CMK (cell line): ENCODE measurements at regions not wholly inside any gene's neighbourhood (a gene's known extent, or its start where the extent isn't known, plus 50 kb on each side); places are given as distances from the start of the nearest gene placed in this dataset.
"Not testable (repeated sequence)": the region's sequence is repeated elsewhere in the genome, so short reads cannot be mapped to it uniquely, and the experiment has no call there.

Source experiments
- DNase-seq: peaks from one replicate; pipeline ENCODE4 v3.0.0-alpha.2; 2010; ENCODE audit warnings: low read depth

DNA sequence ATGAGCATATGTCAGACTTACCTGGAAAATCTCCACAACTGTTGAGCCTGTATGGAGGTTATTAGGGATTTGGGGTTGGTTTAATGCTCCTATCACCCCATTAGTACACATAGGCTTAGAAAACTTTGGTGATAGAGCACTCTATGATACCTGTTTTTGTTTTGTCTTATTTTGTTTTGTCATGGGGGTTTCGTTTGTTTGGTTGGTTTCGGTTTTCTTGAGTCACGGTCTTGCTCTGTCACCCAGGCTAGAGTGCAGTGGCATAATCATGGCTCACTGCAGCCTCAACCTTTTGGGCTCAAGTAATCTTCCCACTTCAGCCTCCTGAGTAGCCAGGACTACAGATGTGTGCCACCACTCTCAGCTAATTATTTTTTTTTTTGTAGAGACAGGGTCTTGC is 70.0 kb downstream of the MZT1 start:
- DNase-seq = no peak

DNA sequence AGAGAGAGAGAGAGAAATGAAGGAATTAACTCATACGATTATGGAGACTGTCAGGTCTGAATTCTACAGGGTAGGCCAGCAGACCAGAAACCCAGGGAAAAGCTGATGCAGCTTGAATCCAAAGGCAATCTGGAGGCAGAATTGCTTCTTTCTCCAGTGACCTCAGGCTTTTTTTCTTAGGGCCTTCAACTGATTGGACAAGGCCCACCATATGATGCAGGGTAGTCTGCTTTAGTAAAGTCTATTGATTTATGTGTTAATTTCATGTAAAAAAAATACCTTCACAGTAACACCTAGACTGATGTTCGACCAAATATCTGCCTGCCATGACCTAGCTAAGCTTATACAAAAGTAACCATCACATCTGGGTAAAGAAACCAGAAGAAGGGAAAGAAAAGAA is 71.1 kb downstream of the MZT1 start:
- DNase-seq = no peak

DNA sequence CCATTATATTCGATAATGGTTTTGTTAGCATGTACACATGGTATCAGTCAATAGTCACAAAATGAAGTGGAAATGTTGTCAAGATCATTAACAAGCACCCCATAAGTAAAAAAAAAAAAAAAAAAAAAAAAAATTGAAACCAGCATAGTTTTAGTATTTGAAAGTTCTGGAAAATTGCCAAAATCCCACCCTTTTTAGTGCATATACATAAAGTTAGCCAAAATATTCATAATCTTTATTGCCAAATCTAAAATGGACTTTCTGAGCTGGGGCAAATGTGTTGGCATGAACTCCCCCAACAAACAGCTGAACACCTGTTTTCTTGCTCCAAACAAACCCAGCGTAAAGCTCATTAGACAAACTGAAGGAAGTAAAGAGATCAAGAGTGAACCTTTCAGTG is 73.9 kb downstream of the MZT1 start:
- no peak for DNase-seq

DNA sequence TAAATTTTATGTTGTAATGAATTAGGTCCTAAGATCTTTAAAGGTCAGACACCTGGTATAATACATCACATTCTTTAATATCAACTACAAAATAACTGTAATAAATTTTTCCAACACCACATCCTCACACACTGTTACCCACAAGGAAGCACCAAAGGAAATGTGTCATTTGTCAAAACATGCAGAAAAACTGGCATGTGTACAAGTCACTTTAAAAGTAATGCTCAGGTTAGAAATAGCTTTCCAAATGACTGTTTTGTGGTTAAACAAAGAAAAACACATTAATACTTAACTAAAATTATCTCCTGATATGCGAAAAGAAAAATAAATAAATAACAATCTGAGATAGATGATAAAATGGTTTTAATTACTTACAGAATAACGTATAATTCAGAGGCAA is 74.7 kb downstream of the MZT1 start:
- no peak for DNase-seq

DNA sequence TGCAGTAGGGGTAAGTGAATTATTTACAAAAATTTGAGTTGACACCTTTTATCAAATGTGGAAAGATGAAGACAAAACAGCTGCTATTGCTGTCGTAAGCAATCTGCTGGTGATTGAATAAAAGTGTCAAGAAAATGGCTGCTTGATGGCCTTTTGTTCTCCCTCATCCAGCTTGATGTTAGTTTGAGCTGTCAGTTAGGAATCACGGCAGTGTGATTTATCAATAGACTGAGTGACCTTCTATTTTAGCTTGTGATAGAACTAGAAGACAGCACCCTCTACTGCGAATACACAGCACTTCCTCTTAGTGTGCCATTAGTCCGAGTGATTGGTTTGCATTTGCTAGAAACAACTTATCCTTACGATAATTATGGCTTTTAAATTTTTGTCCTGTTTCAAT is 76.3 kb downstream of the MZT1 start:
- DNase-seq = no peak

DNA sequence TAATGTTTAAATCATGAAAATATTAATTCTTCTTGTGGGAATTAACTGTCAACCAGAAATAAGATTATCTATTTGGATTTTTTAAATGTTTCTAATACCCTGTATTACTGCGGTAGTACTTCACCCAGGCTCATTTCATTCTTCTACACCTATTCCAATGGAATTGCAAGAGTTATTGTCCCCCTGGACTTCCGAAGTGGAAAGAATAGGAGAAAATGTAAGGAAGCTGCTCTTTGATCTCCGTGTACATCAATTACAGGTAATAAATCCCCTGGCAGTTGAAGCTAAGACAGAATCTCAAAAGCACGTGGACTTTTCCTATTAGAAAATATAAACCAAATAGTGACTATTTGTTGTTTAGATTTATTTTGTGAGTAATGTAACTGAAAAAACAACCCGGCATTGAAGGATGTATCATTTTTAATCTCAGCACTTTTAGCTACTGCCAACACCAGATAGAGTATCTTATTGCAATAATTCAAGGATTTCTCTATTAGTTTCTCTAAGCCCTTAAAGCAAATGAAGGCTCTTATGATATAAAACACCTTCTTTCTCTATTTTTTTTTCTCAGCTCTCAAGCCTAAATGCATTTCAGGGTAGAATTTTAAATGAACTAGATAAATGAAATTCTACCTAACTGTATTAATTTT is 77.3 kb downstream of the MZT1 start:
- no peak for DNase-seq

DNA sequence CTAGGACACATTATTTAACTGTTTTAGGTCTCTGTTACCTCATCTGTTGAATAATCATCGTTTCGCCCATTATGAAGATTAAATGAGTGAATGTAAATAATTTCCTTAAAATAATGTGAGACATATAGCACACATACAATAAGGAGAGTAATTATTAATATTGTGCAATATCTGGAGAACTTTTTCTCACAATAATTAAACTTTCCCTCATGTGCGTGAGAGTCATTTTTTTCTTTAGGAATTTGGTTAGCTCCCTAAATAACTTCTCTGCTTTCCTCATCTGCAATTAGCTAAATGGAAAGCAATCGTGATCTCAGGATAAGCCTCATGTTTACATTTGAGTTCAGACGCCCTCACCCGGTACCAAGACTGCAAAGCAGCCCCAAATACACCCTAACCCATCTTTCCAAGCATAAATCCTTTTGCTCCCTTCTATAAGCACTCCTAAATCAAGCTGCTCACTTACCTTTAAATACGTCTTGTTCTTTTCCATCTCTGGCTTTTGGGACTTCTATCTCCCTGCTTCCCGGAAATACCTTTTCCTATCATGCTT is 78.8 kb downstream of the MZT1 start:
- no peak for DNase-seq

DNA sequence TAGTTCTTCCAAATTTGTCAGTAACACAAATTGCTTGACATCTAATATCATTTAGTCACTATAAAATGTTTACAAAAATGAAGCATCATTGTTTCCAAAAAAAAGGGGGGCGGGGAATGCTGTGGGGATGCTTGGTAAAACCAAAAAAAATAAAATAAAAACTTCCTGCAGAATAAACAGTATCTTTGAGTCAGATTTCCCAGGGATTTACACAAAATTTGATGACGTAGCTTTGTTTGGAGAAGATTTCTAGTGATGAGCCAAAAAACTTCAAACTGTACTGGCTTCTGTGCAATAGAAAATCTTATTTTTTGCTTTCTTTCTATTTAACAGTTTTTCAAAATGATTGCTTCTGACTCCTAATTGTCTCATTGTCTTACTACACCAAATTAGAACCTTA is 80.0 kb downstream of the MZT1 start:
- no peak for DNase-seq

DNA sequence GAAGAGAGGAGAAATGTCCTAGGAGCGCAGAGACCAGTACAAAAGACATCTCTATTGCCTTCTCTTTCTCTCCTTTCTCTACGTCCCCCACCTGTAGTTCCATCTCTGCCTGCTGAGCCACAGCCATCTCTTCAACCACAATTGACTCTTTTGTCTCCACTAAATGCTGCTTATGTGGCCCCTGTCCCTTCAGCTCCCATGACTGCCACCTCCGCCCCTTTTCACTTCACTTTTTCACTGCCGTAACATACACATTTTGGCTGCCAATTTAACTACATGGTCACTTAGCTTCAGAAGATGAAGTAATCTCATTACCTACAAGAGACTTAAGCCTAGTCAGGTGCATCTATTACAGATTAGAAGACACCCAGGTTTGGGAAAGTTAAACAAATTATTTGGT is 81.9 kb downstream of the MZT1 start:
- no peak for DNase-seq

DNA sequence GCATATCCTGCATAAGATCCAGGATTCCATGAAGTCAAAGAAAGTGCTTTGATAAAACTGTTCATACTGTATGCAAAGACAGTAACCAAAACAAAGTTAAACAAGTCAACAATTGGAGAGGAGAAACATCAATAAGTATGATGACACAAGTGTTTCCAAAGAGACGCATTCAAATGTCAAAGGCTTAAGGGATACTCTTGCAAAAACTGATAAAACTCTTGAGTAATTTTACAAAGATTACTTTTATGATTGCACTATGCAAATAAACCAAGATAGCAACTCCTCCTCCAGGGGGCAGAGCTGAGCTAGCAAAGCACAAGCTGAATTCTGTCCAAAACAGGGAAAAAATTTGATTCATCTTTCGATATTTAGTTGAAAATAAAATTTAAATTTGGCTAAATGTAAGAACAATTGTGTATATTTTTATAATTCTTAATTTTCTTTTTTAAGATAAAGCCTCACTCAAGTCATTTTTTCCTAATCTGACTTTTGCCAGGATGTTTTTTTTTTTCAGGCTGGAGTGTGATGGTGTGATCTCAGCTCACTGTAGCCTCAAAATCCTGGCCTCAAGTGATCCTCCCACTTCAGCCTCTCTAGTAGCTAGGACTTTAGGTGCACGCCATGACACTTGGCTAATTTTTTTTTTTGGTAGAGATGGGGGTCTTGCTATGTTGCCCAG is 84.0 kb downstream of the MZT1 start:
- no peak for DNase-seq

DNA sequence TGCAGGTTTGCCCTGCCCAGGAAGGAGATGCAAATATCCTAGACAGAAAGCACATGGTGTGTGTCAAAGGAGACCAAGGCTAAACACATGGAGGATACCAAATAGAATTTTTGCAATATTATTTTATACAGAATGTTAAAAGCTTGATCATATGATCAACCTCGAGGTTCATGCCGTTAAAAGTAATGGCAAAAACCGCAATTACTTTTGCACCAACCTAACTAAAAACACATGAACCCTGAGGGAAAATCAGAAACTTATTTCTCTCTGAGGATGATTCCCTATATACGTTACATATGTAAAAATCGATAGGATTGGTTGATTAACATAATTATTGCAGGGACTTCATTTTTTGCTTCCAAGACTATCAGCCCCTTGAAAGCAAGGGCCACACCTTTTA is 88.1 kb downstream of the MZT1 start:
- no peak for DNase-seq

DNA sequence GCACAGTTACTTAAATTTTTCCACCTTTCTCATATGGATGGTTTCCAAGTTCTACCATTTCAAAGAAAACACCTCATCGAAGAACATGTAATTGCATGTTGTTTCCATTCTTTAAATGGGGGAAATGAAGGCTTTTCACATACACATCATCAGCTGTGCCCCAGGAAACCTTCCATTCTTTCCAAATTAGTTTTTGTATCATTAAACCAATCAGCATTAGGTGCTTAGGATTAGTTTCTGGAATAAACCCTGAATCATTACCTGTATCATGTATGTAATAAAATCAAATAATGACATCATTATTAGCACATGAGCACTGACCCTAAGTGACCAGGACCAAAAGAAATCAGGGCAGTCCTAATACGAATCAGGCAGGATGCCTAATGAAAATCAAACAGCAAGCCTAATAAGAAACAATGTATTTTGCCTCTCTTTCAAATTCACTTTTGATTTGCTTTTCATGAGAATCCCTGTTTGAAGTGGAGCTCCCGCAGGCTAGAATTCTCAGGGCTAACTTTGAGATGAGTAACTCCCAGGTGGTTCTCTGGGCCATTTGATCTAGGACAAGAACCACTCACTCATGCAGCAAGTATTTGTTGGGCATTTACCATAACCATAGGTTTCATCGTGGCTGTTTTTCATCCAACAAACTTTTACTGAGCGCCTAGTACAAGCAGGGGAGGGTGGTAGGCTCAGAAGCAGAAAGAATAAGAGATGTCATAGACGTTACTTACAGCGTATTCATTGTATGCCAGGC is 89.2 kb downstream of the MZT1 start:
- no peak for DNase-seq

DNA sequence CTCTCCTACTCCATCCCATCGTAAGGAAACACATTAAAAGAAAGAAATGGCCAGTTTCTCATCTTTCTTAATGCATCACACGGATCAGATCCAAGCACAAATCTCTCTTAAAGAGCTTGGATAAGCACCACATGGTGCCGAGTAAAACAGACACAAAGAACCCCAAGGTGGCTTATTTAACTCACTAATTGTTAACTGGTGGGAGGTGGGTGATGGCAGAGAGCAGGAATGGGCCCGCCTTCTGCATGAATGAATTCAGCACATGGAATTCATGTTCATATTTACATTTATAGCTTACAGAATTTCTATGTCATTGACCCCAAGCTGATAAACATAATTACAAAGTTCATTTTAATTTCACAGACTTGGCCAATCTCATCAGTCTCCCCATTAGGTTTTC is 89.9 kb downstream of the MZT1 start:
- DNase-seq = no peak

DNA sequence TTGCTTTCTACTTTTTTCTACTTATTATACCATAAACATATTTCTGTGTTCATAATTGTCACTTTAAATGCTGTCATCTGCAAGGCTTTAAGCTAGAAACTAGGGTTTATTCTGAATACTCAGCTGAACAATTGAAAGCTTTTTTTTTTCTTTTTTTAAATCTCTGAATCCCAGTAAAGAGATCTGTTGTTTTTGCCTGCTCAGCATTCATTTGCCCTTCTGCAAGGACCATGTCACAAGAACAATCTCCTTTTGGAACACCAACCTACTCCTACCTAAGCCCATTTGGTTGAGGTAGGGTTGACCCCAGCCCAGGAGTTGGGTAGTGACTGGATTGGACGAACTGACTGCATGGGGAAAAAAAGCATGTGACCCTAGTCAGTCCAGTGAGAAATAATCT is 92.6 kb downstream of the MZT1 start:
- DNase-seq = no peak

DNA sequence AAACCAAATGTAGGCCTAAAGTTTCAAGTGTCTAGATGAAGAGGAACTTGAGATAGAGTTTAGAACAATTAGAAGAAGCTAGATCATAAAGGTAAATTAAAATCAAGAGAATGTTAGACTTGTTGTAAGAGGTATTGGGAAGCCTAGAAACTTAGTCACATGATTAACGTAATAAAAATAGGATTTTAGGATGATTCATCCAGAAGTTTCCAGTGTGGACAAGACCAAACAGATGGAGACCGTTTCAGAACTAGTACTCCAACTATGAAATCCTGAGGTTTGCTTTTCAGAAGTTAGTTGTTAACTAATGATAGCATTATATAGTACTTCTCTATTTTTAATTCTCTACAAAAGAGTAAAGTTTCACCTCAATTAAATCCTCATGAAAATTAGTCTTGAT is 104.9 kb downstream of the MZT1 start:
- no peak for DNase-seq

DNA sequence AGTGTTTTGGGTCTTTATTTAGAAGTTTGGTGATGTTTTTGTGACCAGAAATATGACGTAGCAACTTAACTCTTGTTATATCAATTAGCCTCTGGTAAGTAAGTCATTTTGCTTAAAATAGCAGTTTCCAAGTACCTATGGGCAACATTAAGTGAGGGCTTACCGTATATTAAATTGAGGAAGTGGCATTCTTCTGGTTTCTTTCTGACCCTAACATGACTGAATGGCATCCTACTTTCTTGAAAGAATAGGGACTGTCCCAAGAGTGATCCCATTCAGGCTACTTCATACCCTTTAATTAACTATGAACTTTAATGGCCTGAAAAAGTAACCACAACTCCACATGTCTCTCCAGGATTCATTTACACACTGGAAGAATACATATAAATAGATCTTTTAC is 106.6 kb downstream of the MZT1 start:
- DNase-seq = no peak

DNA sequence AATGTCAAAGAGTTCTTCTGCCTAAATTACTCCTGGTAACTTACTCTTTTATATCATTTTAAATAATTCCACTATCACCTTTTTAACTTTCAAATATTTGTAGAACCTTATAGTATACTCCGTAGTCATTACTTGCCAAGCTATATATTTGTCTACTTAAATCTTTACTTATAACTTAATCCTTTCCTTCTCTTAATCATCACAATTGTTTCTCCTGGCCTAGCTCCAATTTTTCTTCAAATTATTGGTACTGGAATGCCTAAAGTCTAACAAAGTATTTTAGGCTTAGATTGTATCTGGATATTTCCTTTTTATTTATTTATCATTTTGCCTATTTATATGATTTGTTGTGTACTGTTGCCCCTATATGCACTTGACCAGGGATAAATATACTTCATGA is 109.5 kb downstream of the MZT1 start:
- no peak for DNase-seq

DNA sequence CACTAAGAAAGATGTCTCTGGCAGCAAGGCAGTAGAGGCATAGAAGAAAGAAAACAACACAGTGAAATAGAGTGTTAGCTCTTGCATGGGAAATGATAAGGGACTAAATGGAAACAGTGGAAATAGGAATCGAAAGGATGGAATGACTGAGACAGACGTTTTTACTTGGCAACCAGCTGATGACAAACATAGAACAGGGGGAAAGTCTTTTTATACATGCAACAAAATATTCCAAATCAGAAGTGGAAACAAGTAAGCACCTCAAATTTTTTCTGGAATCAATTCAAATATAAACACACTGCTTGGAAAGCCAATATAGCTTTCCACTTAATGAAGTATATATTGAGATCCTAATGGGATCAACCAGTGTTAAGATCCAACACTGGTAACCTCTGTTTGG is 110.2 kb downstream of the MZT1 start:
- no peak for DNase-seq

DNA sequence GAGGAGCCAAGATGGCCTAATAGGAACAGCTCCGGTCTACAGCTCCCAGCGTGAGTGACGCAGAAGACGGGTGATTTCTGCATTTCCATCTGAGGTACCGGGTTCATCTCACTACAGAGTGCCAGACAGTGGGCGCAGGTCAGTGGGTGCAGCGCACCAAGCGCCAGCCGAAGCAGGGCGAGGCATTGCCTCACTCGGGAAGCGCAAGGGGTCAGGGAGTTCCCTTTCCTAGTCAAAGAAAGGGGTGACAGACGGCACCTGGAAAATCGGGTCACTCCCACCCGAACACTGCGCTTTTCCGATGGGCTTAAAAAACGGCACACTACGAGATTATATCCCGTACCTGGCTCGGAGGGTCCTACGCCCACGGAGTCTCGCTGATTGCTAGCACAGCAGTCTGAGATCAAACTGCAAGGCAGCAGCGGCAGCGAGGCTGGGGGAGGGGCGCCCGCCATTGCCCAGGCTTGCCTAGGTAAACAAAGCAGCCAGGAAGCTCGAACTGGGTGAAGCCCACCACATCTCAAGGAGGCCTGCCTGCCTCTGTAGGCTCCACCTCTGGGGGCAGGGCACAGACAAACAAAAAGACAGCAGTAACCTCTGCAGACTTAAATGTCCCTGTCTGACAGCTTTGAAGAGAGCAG is 117.1 kb downstream of the MZT1 start:
- DNase-seq = not testable (repeated sequence)

DNA sequence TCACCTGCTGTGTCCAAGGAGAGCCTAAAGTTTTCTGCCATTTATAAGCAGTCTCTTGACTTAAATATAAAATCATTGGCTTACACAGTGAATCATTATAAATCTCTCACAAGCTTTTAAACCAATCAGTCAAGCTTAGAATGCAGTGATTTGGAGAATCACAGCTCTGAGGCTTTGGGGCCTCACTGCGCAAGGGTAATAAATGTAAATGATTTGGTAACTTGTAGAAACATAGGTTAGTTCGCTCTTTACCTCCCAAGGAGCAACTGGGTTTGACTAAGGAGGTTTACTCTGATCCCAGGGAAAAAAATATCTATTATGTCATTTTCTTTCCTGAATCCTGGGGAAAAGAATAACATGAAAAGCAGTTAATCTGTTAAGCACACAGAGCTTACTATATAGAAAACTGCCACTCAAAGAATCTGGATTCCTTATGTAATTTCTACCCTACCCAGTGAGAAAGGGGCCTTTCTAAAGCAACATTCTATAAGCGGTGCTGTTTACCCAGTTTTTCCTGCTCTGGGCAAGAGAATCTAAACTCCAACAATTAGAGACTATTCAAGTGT is 128.2 kb downstream of the MZT1 start:
- no peak for DNase-seq

DNA sequence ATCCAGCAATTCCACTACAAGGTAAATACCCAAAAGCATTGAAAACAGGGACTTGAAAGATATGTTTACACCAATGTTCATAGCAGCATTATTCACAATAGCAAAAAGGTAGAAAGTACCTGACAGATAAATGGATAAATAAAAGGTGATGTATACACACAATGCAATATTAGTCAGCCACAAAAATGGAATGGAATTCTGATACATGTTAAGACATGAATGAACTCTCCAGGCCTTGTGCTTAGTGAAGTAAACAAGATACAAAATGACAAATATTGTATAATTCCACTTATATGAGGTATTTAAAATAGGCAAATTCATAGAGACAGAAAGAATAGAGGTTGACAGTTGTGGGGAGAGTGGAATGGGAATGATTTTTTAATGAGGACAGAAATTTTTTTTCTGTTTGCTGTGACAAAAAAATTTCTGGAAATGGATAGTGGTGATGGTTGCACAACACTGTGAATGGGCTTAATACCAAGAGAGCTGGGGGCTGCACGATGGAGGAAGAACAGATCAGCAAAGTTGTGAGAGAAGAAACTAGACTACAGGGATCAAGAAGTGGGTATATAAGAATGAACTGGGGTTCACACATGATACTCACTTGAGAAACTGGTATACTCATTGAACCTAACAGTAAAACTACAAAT is 137.2 kb downstream of the MZT1 start:
- no peak for DNase-seq

DNA sequence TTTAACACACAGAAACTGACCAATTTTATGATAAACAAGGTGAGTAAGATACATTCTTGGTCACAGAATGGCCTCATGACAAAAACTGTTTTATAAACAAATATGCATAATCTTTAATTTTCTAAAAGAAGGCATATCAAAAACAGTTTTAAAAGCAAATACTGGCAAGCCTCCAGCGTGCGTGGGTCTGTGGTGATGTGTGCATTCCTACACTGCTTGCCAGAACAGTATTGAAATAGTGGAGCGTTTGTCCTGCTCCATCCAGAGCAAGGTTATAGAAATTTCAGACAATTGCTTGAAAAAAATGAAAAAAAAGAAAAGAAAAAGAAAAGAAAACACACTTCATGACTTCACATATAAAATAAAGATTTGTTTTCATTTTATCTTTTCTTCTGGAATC is 140.9 kb downstream of the MZT1 start:
- no peak for DNase-seq
